IMR-90 (cell line): ENCODE measurements at regions not wholly inside any gene's neighbourhood (a gene's known extent, or its start where the extent isn't known, plus 50 kb on each side); places are given as distances from the start of the nearest gene placed in this dataset.
A peak's percentile ranks its signal among the peaks of the same experiment; 100 is the strongest.

Source experiments
- ATAC-seq: fragments of 200-7000 bp; cut with Tn5 transposase; 2 replicates; pipeline ENCODE4 v1.9.1; 2020; ENCODE audit warnings: low read depth, mild to moderate bottlenecking, moderate library complexity
- BruUV-seq: library from RNA; stranded (reverse); fragments of 400-500 nt; replicated peaks from 2 replicates; lab custom pipeline; 2021; lab: Mats Ljungman, UMichigan
- CTCF ChIA-PET: fragments of 300-600 bp; formaldehyde crosslinking; extraction: SDS; loops from one replicate; lab custom pipeline; 2021; ENCODE audit warnings: antibody characterized with exemption; lab: Yijun Ruan, JAX
- POLR2A ChIA-PET: fragments of 300-600 bp; sonication (Branson Sonifier 250); formaldehyde crosslinking; loops from one replicate; lab custom pipeline; 2022; ENCODE audit warnings: antibody characterized with exemption; ENCODE audit not compliant: unreplicated experiment; lab: Charles Lee
- DNase-seq: peaks from one replicate; pipeline ENCODE4 v3.0.0; 2013
- H2AFZ ChIP-seq: replicated peaks from 2 replicates; pipeline ENCODE3; 2013; ENCODE audit warnings: low read length, mild to moderate bottlenecking; ENCODE audit not compliant: poor library complexity
- H2AK5ac ChIP-seq: 2 replicates; pipeline ENCODE4 v1.6.1; 2013; ENCODE audit warnings: low read depth, low read length, inconsistent platforms
- H2AK9ac ChIP-seq: replicated peaks from 2 replicates; pipeline ENCODE3; 2013; ENCODE audit warnings: mild to moderate bottlenecking, low read depth, low read length, moderate library complexity; ENCODE audit not compliant: poor library complexity
- H2BK120ac ChIP-seq: 2 replicates; pipeline ENCODE4 v1.6.1; 2013; ENCODE audit warnings: low read depth, low read length, inconsistent platforms
- H2BK15ac ChIP-seq: 3 replicates; pipeline ENCODE4 v1.6.1; 2013; ENCODE audit warnings: low read depth, low read length, inconsistent platforms
- H2BK20ac ChIP-seq: 2 replicates; pipeline ENCODE4 v1.6.1; 2013; ENCODE audit warnings: low read depth, mild to moderate bottlenecking, inconsistent platforms, low read length, moderate library complexity
- H2BK5ac ChIP-seq: 2 replicates; pipeline ENCODE4 v1.6.1; 2013; ENCODE audit warnings: mild to moderate bottlenecking, low read depth, low read length, inconsistent platforms; ENCODE audit not compliant: poor library complexity, severe bottlenecking
- H3K14ac ChIP-seq: replicated peaks from 2 replicates; pipeline ENCODE4 v1.6.1; 2013; ENCODE audit warnings: low read depth, low read length, inconsistent platforms
- H3K18ac ChIP-seq: 2 replicates; pipeline ENCODE4 v1.6.1; 2013; ENCODE audit warnings: low read depth, low read length, control low read depth
- H3K23ac ChIP-seq: 2 replicates; pipeline ENCODE4 v1.6.1; 2013; ENCODE audit warnings: low read depth, low read length, inconsistent platforms
- H3K27ac ChIP-seq: 2 replicates; pipeline ENCODE4 v1.5.1; 2013; ENCODE audit warnings: mild to moderate bottlenecking, control low read depth, low read length; ENCODE audit not compliant: insufficient read depth
- H3K27me3 ChIP-seq: 2 replicates; pipeline ENCODE4 v1.6.1; 2013; ENCODE audit warnings: low read length; ENCODE audit not compliant: control insufficient read depth, insufficient read depth
- H3K36me3 ChIP-seq: 2 replicates; pipeline ENCODE4 v1.6.1; 2013; ENCODE audit warnings: low read length, mixed read lengths; ENCODE audit not compliant: control insufficient read depth, insufficient read depth
- H3K4ac ChIP-seq: 2 replicates; pipeline ENCODE4 v1.6.1; 2013; ENCODE audit warnings: low read depth, low read length, inconsistent platforms
- H3K4me1 ChIP-seq: 2 replicates; pipeline ENCODE4 v1.6.1; 2013; ENCODE audit warnings: low read length, mixed read lengths; ENCODE audit not compliant: control insufficient read depth, insufficient read depth
- H3K4me2 ChIP-seq: 2 replicates; pipeline ENCODE4 v1.6.1; 2013; ENCODE audit warnings: low read depth, mild to moderate bottlenecking, control low read depth, low read length, moderate library complexity
- H3K4me3 ChIP-seq: 2 replicates; pipeline ENCODE4 v1.5.1; 2013; ENCODE audit warnings: low read depth, mild to moderate bottlenecking, control low read depth, low read length, moderate library complexity; ENCODE audit not compliant: insufficient read depth
- H3K56ac ChIP-seq: 2 replicates; pipeline ENCODE4 v1.6.1; 2013; ENCODE audit warnings: low read length, inconsistent platforms; ENCODE audit not compliant: insufficient read depth; ENCODE audit errors: extremely low read depth
- H3K79me1 ChIP-seq, 2 experiments: 2 replicates each; pipeline ENCODE4 v1.6.1; 2013; ENCODE audit warnings: low read length in 2 of 2, inconsistent platforms in 1 of 2, low read depth in 1 of 2
- H3K9ac ChIP-seq: 2 replicates; pipeline ENCODE4 v1.6.1; 2013; ENCODE audit warnings: low read depth, low read length, control low read depth
- H3K9me1 ChIP-seq: 2 replicates; pipeline ENCODE4 v1.6.1; 2013; ENCODE audit warnings: low read length, inconsistent platforms; ENCODE audit not compliant: insufficient read depth
- H3K9me3 ChIP-seq: 2 replicates; pipeline ENCODE4 v1.6.1; 2013; ENCODE audit warnings: low read length; ENCODE audit not compliant: control insufficient read depth, insufficient read depth
- H4K20me1 ChIP-seq: 2 replicates; pipeline ENCODE4 v1.6.1; 2013; ENCODE audit warnings: low read length, inconsistent platforms; ENCODE audit not compliant: insufficient read depth
- H4K5ac ChIP-seq: 2 replicates; pipeline ENCODE4 v1.6.1; 2013; ENCODE audit warnings: mild to moderate bottlenecking, low read depth, low read length, control low read depth
- H4K8ac ChIP-seq, 2 experiments: 2 replicates each; pipeline ENCODE4 v1.6.1; 2013; ENCODE audit warnings: low read depth in 2 of 2, low read length in 2 of 2, control low read depth in 1 of 2, inconsistent platforms in 1 of 2
- H4K91ac ChIP-seq: 2 replicates; pipeline ENCODE4 v1.6.1; 2013; ENCODE audit warnings: low read depth, low read length, inconsistent platforms; ENCODE audit not compliant: insufficient read depth
- CHD1 ChIP-seq: IDR thresholded peaks from 2 replicates; pipeline ENCODE4 v1.6.1; 2012; ENCODE audit warnings: low read depth, low read length, improper control_type of control experiment
- MAFK ChIP-seq: IDR thresholded peaks from 2 replicates; pipeline ENCODE4 v1.6.1; 2012; ENCODE audit warnings: low read depth, low read length, improper control_type of control experiment
- WGBS, 2 experiments: methylation state at CpG; one replicate each; pipeline versions ENCODE4 v1.1.5 to v1.1.7; 2013; ENCODE audit warnings: missing lambda C conversion rate in 2 of 2; ENCODE audit not compliant: insufficient read length in 1 of 2; ENCODE audit errors: extremely low coverage in 2 of 2; 5-methylcytosine and 5-hydroxymethylcytosine counted together
- dilution Hi-C: fragments of 300-500 bp; cut with HindIII; formaldehyde crosslinking; loops from one replicate; pipeline ENCODE4 v1.14.3; 2018; ENCODE audit warnings: low sequenced_read_pairs; ENCODE audit not compliant: unreplicated experiment
- in situ Hi-C: fragments of 300-500 bp; cut with MboI; formaldehyde crosslinking; loops from 3 replicates; pipeline ENCODE4 v1.14.3; 2019; ENCODE audit warnings: low sequenced_read_pairs, inconsistent platforms, mixed read lengths
- intact Hi-C: fragments of 100-400 bp; cut with micrococcal nuclease; formaldehyde crosslinking; loops from 2 replicates; pipeline ENCODE4 v1.10.0; 2022

GRCh38 chr14:95003099-95003960 lies 154.0 kb downstream of the DICER1 start:
- Histone ChIP-seq H3K27me3 (peaks cover 7% of the 10 kb centered on the region; the same call in 1 of the 2 replicates), H2BK120ac (no peak overlapping the region), H2AFZ (no peak overlapping the region), H4K20me1 (no peaks in the 10 kb centered on the region), H3K14ac (no peak overlapping the region), H4K5ac (no peak overlapping the region), H3K79me1 (no peaks in the 10 kb centered on the region), H2BK15ac (no peak overlapping the region), H3K27ac (no peak overlapping the region), H3K9ac (no peak overlapping the region), H3K4me2 (no peak overlapping the region), H3K36me3 (no peaks in the 10 kb centered on the region), H3K56ac (no peak overlapping the region), H3K23ac (no peak overlapping the region), H2AK5ac (no peak overlapping the region), H2AK9ac (no peak overlapping the region), H4K8ac (no peak overlapping the region), H3K18ac (no peak overlapping the region), H3K4me3 (no peak overlapping the region), H4K91ac (no peak overlapping the region), H2BK5ac (no peak overlapping the region), H3K4ac (no peak overlapping the region), H3K4me1 (no peaks in the 10 kb centered on the region), H2BK20ac (no peak overlapping the region), H3K9me1 (no peaks in the 10 kb centered on the region), H3K9me3 (no peaks in the 10 kb centered on the region)
- CTCF ChIA-PET, result interaction anchor here (0.5 kb wide), 1 partner anchor 125 kb away, joined by 3 read pairs; no protein-coding TSS in a partner anchor
- DNase-seq (no peak), ATAC-seq (no peak)
- POLR2A ChIA-PET, result no interaction called here
- no TSS peak for BruUV-seq
- in situ Hi-C loops, result no loop called here
- WGBS, 2 experiments, result 18 to 93% methylated on average over 1 to 4 of the region's 11 CpGs
- TF ChIP-seq MAFK (0 out of 2 replicates have a peak, but pooled peaks have one; percentile 49), CHD1 (no peak)
- dilution Hi-C loops, result no loop called here
- intact Hi-C loops, result no loop called here
